Smooth muscle cell of the brain vasculature (primary cell): ENCODE measurements at regions not wholly inside any gene's neighbourhood (a gene's known extent, or its start where the extent isn't known, plus 50 kb on each side); places are given as distances from the start of the nearest gene placed in this dataset.
"Not testable (repeated sequence)": the region's sequence is repeated elsewhere in the genome, so short reads cannot be mapped to it uniquely, and the experiment has no call there.

Source experiments
- DNase-seq: peaks from one replicate; pipeline ENCODE4 v3.0.0-alpha.2; 2012; ENCODE audit warnings: low read depth, low spot score

GRCh38 chr9:110092792-110093191 lies 115.2 kb downstream of the C9orf152 start:
- no peak for DNase-seq

- no peak for DNase-seq
Measured at GRCh38 chr9:110093417-110093816, 114.5 kb downstream of the C9orf152 start.

GRCh38 chr9:110093871-110094270 lies 114.1 kb downstream of the C9orf152 start:
- no peak for DNase-seq

GRCh38 chr9:110095161-110095595 lies 112.8 kb downstream of the C9orf152 start:
- no peak for DNase-seq

GRCh38 chr9:110095776-110096175 lies 112.2 kb downstream of the C9orf152 start:
- DNase-seq = no peak

- not testable (repeated sequence) for DNase-seq
Measured at GRCh38 chr9:110096674-110097073, 111.3 kb downstream of the C9orf152 start.

- no peak for DNase-seq
Measured at GRCh38 chr9:110099236-110100095, 108.5 kb downstream of the C9orf152 start.

GRCh38 chr9:110101531-110102161 lies 106.3 kb downstream of the C9orf152 start:
- DNase-seq = no peak

- DNase-seq = no peak
Measured at GRCh38 chr9:110103257-110103656, 104.7 kb downstream of the C9orf152 start.

GRCh38 chr9:110104261-110104809 lies 103.6 kb downstream of the C9orf152 start:
- no peak for DNase-seq

- no peak for DNase-seq
Measured at GRCh38 chr9:110105107-110105506, 102.9 kb downstream of the C9orf152 start.

GRCh38 chr9:110106661-110107060 lies 101.3 kb downstream of the C9orf152 start:
- no peak for DNase-seq

GRCh38 chr9:110109333-110110092 lies 98.4 kb downstream of the C9orf152 start:
- no peak for DNase-seq

- DNase-seq = no peak
Measured at GRCh38 chr9:110110154-110110553, 97.8 kb downstream of the C9orf152 start.

GRCh38 chr9:110111868-110112267 lies 96.1 kb downstream of the C9orf152 start:
- DNase-seq = no peak

GRCh38 chr9:110112792-110113191 lies 95.2 kb downstream of the C9orf152 start:
- no peak for DNase-seq

GRCh38 chr9:110114086-110114858 lies 93.7 kb downstream of the C9orf152 start:
- DNase-seq = no peak

- DNase-seq = no peak
Measured at GRCh38 chr9:110114859-110115201, 93.1 kb downstream of the C9orf152 start.

- no peak for DNase-seq
Measured at GRCh38 chr9:110115341-110115820, 92.6 kb downstream of the C9orf152 start.

GRCh38 chr9:110115826-110116542 lies 92.0 kb downstream of the C9orf152 start:
- no peak for DNase-seq

GRCh38 chr9:110116543-110116885 lies 91.4 kb downstream of the C9orf152 start:
- DNase-seq = no peak
